WTC11 (cell line): ENCODE measurements at regions not wholly inside any gene's neighbourhood (a gene's known extent, or its start where the extent isn't known, plus 50 kb on each side); places are given as distances from the start of the nearest gene placed in this dataset.

ENCODE experiments used
- ATAC-seq: fragments of 200-7000 bp; cut with Tn5 transposase; 2 replicates; pipeline ENCODE4 v1.10.0; 2021; ENCODE audit warnings: mild to moderate bottlenecking, moderate library complexity
- CTCF ChIA-PET: fragments of 300-600 bp; sonication (Branson Sonifier 250); formaldehyde crosslinking; loops from one replicate; lab custom pipeline; 2021; ENCODE audit warnings: antibody characterized with exemption; lab: Charles Lee
- POLR2A ChIA-PET: fragments of 350-600 bp; sonication (Branson Sonifier 250); formaldehyde crosslinking; loops from one replicate; lab custom pipeline; 2021; ENCODE audit warnings: antibody characterized with exemption; lab: Charles Lee
- DNase-seq: peaks from one replicate; pipeline ENCODE4 v3.0.0; 2021; ENCODE audit warnings: low spot score
- H3K27ac Mint-ChIP-seq: 2 replicates; pipeline ENCODE4 v1.8.0; 2021; ENCODE audit warnings: mixed read lengths
- H3K27me3 Mint-ChIP-seq: 2 replicates; pipeline ENCODE4 v1.8.0; 2021; ENCODE audit warnings: low read depth, mild to moderate bottlenecking, moderate library complexity, mixed read lengths
- H3K36me3 Mint-ChIP-seq: 2 replicates; pipeline ENCODE4 v1.8.0; 2021; ENCODE audit warnings: mixed read lengths
- H3K4me1 Mint-ChIP-seq: 2 replicates; pipeline ENCODE4 v1.8.0; 2022; ENCODE audit warnings: mixed read lengths
- H3K4me3 Mint-ChIP-seq: 2 replicates; pipeline ENCODE4 v1.8.0; 2021; ENCODE audit warnings: mild to moderate bottlenecking, moderate library complexity, mixed read lengths
- H3K9me3 Mint-ChIP-seq: 2 replicates; pipeline ENCODE4 v1.8.0; 2021; ENCODE audit warnings: mixed read lengths
- CREB1 ChIP-seq: sonication (generic); formaldehyde crosslinking; IDR thresholded peaks from 2 replicates; pipeline ENCODE4 v1.8.0; 2023; ENCODE audit warnings: mild to moderate bottlenecking, missing genetic modification reagents
- ELF4 ChIP-seq: sonication (generic); formaldehyde crosslinking; IDR thresholded peaks from 2 replicates; pipeline ENCODE4 v1.8.1; 2022; ENCODE audit warnings: low read depth, mild to moderate bottlenecking, moderate library complexity, missing genetic modification reagents
- GRHL2 ChIP-seq: fragments of 250-450 bp; sonication (Bioruptor Pico); IDR thresholded peaks from 2 replicates; pipeline ENCODE4 v1.8.0; 2022; ENCODE audit warnings: mild to moderate bottlenecking, moderate library complexity; ENCODE audit not compliant: insufficient replicate concordance, severe bottlenecking
- GTF2I ChIP-seq: fragments of 250-450 bp; sonication (Bioruptor Pico); conservative IDR thresholded peaks from 2 replicates; pipeline ENCODE4 v1.4.0; 2021; ENCODE audit warnings: mild to moderate bottlenecking
- HMGA2 ChIP-seq: fragments of 250-450 bp; sonication (Bioruptor Pico); IDR thresholded peaks from 2 replicates; pipeline ENCODE4 v1.4.0; 2021; ENCODE audit warnings: mild to moderate bottlenecking, moderate library complexity
- IRF2 ChIP-seq: sonication (generic); formaldehyde crosslinking; IDR thresholded peaks from 2 replicates; pipeline ENCODE4 v1.8.0; 2022; ENCODE audit warnings: low read depth, missing genetic modification reagents, borderline replicate concordance
- JUN ChIP-seq: sonication (generic); formaldehyde crosslinking; IDR thresholded peaks from 2 replicates; pipeline ENCODE4 v1.8.0; 2023; ENCODE audit warnings: mild to moderate bottlenecking, missing genetic modification reagents
- MXD4 ChIP-seq: fragments of 250-450 bp; sonication (Bioruptor Pico); IDR thresholded peaks from 2 replicates; pipeline ENCODE4 v1.8.0; 2021; ENCODE audit warnings: mild to moderate bottlenecking, moderate library complexity, borderline replicate concordance
- NFATC4 ChIP-seq: fragments of 250-450 bp; sonication (Bioruptor Pico); IDR thresholded peaks from 2 replicates; pipeline ENCODE4 v1.9.0; 2021; ENCODE audit warnings: mild to moderate bottlenecking
- NFE2L1 ChIP-seq: sonication (generic); formaldehyde crosslinking; IDR thresholded peaks from 2 replicates; pipeline ENCODE4 v1.8.1; 2023; ENCODE audit warnings: missing genetic modification reagents
- NR1H2 ChIP-seq: sonication (generic); formaldehyde crosslinking; IDR thresholded peaks from 2 replicates; pipeline ENCODE4 v1.9.0; 2021; ENCODE audit warnings: mild to moderate bottlenecking, moderate library complexity, missing genetic modification reagents
- NR3C1 ChIP-seq: sonication (generic); formaldehyde crosslinking; conservative IDR thresholded peaks from 2 replicates; pipeline ENCODE4 v1.8.1; 2023; ENCODE audit warnings: low read depth, mild to moderate bottlenecking, missing genetic modification reagents
- OVOL2 ChIP-seq: fragments of 250-450 bp; sonication (Bioruptor Pico); IDR thresholded peaks from 2 replicates; pipeline ENCODE4 v1.9.0; 2021; ENCODE audit warnings: mild to moderate bottlenecking, borderline replicate concordance
- SMAD3 ChIP-seq: sonication (generic); formaldehyde crosslinking; IDR thresholded peaks from 2 replicates; pipeline ENCODE4 v1.8.0; 2022; ENCODE audit warnings: missing genetic modification reagents, mild to moderate bottlenecking, borderline replicate concordance
- SOX15 ChIP-seq: fragments of 250-450 bp; sonication (Bioruptor Pico); IDR thresholded peaks from 2 replicates; pipeline ENCODE4 v1.9.0; 2021; ENCODE audit warnings: mild to moderate bottlenecking
- SP1 ChIP-seq: sonication (generic); formaldehyde crosslinking; conservative IDR thresholded peaks from 2 replicates; pipeline ENCODE4 v1.8.1; 2022; ENCODE audit warnings: missing genetic modification reagents
- TCF7 ChIP-seq: sonication (generic); formaldehyde crosslinking; IDR thresholded peaks from 2 replicates; pipeline ENCODE4 v1.8.0; 2022; ENCODE audit warnings: mild to moderate bottlenecking, low read depth, missing genetic modification reagents, moderate library complexity
- ZNF121 ChIP-seq: sonication (generic); formaldehyde crosslinking; IDR thresholded peaks from 2 replicates; pipeline ENCODE4 v1.8.0; 2023; ENCODE audit warnings: missing genetic modification reagents
- ZNF138 ChIP-seq: sonication (generic); formaldehyde crosslinking; conservative IDR thresholded peaks from 2 replicates; pipeline ENCODE4 v1.8.1; 2022; ENCODE audit warnings: mild to moderate bottlenecking, moderate library complexity, missing genetic modification reagents
- ZNF317 ChIP-seq: sonication (generic); formaldehyde crosslinking; IDR thresholded peaks from 2 replicates; pipeline ENCODE4 v1.8.1; 2023; ENCODE audit warnings: low read depth, mild to moderate bottlenecking, moderate library complexity, missing genetic modification reagents, borderline replicate concordance
- TF ChIP-seq, protein P1 (sequence below): sonication (generic); formaldehyde crosslinking; IDR thresholded peaks from 2 replicates; pipeline ENCODE4 v1.8.0; 2022; ENCODE audit warnings: mild to moderate bottlenecking, missing genetic modification reagents
- TF ChIP-seq, protein P2 (sequence below): fragments of 250-450 bp; sonication (Bioruptor Pico); IDR thresholded peaks from 2 replicates; pipeline ENCODE4 v1.9.0; 2021; ENCODE audit warnings: mild to moderate bottlenecking
- TF ChIP-seq, protein P3 (sequence below): sonication (generic); formaldehyde crosslinking; IDR thresholded peaks from 2 replicates; pipeline ENCODE4 v1.8.0; 2023; ENCODE audit warnings: mild to moderate bottlenecking, missing genetic modification reagents
- TF ChIP-seq, protein P4 (sequence below): fragments of 250-450 bp; sonication (Bioruptor Pico); IDR thresholded peaks from 2 replicates; pipeline ENCODE4 v1.9.0; 2021; ENCODE audit warnings: mild to moderate bottlenecking
- TF ChIP-seq, protein P5 (sequence below): fragments of 250-450 bp; sonication (Bioruptor Pico); IDR thresholded peaks from 2 replicates; pipeline ENCODE4 v1.9.0; 2021; ENCODE audit warnings: moderate library complexity, mild to moderate bottlenecking, inconsistent platforms, borderline replicate concordance

DNA sequence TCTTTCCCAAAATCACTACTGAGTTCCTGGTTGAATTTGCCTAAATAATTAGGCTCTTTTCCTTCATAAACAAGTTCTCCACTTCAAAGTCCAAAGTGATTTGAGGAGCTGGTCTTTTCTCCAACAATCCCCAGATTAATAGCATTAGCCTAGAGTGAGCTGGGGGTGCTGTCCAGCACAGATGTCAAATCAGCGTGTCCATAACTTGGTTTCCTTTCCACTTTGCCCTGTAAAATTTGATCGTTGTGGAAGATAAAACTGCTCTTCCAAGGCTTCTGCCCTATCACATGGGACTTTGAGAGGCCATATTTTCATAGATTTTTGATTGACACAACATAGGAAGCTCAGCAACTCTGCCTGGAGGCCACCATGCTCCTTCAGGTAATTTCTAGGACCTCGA, 134.7 kb upstream of the RORB start:
- H3K4me1 Mint-ChIP-seq, result no peaks in the 10 kb centered on the region
- H3K9me3 Mint-ChIP-seq, result peaks cover 9% of the 10 kb centered on the region
- peaks cover 5% of the 10 kb centered on the region for H3K36me3 Mint-ChIP-seq
- TF ChIP-seq, protein P1, sequence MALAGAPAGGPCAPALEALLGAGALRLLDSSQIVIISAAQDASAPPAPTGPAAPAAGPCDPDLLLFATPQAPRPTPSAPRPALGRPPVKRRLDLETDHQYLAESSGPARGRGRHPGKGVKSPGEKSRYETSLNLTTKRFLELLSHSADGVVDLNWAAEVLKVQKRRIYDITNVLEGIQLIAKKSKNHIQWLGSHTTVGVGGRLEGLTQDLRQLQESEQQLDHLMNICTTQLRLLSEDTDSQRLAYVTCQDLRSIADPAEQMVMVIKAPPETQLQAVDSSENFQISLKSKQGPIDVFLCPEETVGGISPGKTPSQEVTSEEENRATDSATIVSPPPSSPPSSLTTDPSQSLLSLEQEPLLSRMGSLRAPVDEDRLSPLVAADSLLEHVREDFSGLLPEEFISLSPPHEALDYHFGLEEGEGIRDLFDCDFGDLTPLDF (CRISPR knock-in tag), result no peak
- TF ChIP-seq ELF4 (CRISPR knock-in tag) (no peak), ZNF317 (CRISPR knock-in tag) (no peak), NFE2L1 (CRISPR knock-in tag) (no peak), TCF7 (no peak), NFATC4 (no peak), SP1 (CRISPR knock-in tag) (no peak), HMGA2 (CRISPR knock-in tag) (no peak), GTF2I (no peak), MXD4 (CRISPR knock-in tag) (no peak), IRF2 (no peak)
- TF ChIP-seq, protein P2, sequence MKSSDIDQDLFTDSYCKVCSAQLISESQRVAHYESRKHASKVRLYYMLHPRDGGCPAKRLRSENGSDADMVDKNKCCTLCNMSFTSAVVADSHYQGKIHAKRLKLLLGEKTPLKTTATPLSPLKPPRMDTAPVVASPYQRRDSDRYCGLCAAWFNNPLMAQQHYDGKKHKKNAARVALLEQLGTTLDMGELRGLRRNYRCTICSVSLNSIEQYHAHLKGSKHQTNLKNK (CRISPR knock-in tag), result no peak
- ATAC-seq (no peak), DNase-seq (no peak)
- H3K27ac Mint-ChIP-seq, result no peak overlapping the region
- ChIA-PET CTCF (no interaction called here), POLR2A (no interaction called here)
- peaks cover 4% of the 10 kb centered on the region; the same call in 1 of the 2 replicates for H3K27me3 Mint-ChIP-seq
- H3K4me3 Mint-ChIP-seq, result no peak overlapping the region

DNA sequence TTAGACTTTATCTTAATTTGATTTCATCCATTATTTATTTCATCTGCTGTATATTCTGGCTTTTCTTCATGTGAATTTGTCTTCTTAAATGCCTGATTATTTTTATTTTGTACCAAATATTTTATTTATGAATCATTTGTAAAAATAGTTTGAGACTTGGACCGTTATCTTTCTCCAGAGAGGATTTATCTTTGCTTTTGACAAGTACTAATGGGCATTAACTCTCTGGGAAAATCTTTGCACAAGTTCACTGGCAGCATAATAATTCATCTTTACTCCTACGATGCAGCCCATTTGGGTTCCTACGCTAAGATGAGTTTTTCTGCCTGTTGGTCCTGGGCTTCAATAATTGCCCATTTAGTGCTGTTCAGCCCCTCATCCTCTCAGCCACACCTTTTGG, 131.0 kb upstream of the RORB start:
- H3K9me3 Mint-ChIP-seq, result peaks cover 9% of the 10 kb centered on the region
- TF ChIP-seq CREB1 (CRISPR knock-in tag) (no peak), NR3C1 (CRISPR knock-in tag) (no peak), ZNF138 (no peak), JUN (no peak), SOX15 (CRISPR knock-in tag) (no peak), OVOL2 (CRISPR knock-in tag) (no peak), HMGA2 (CRISPR knock-in tag) (no peak), SMAD3 (CRISPR knock-in tag) (no peak), GRHL2 (CRISPR knock-in tag) (no peak), NFATC4 (no peak), ZNF121 (no peak), NR1H2 (CRISPR knock-in tag) (no peak)
- TF ChIP-seq, protein P3, sequence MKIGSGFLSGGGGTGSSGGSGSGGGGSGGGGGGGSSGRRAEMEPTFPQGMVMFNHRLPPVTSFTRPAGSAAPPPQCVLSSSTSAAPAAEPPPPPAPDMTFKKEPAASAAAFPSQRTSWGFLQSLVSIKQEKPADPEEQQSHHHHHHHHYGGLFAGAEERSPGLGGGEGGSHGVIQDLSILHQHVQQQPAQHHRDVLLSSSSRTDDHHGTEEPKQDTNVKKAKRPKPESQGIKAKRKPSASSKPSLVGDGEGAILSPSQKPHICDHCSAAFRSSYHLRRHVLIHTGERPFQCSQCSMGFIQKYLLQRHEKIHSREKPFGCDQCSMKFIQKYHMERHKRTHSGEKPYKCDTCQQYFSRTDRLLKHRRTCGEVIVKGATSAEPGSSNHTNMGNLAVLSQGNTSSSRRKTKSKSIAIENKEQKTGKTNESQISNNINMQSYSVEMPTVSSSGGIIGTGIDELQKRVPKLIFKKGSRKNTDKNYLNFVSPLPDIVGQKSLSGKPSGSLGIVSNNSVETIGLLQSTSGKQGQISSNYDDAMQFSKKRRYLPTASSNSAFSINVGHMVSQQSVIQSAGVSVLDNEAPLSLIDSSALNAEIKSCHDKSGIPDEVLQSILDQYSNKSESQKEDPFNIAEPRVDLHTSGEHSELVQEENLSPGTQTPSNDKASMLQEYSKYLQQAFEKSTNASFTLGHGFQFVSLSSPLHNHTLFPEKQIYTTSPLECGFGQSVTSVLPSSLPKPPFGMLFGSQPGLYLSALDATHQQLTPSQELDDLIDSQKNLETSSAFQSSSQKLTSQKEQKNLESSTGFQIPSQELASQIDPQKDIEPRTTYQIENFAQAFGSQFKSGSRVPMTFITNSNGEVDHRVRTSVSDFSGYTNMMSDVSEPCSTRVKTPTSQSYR (CRISPR knock-in tag), result no peak
- TF ChIP-seq, protein P4, sequence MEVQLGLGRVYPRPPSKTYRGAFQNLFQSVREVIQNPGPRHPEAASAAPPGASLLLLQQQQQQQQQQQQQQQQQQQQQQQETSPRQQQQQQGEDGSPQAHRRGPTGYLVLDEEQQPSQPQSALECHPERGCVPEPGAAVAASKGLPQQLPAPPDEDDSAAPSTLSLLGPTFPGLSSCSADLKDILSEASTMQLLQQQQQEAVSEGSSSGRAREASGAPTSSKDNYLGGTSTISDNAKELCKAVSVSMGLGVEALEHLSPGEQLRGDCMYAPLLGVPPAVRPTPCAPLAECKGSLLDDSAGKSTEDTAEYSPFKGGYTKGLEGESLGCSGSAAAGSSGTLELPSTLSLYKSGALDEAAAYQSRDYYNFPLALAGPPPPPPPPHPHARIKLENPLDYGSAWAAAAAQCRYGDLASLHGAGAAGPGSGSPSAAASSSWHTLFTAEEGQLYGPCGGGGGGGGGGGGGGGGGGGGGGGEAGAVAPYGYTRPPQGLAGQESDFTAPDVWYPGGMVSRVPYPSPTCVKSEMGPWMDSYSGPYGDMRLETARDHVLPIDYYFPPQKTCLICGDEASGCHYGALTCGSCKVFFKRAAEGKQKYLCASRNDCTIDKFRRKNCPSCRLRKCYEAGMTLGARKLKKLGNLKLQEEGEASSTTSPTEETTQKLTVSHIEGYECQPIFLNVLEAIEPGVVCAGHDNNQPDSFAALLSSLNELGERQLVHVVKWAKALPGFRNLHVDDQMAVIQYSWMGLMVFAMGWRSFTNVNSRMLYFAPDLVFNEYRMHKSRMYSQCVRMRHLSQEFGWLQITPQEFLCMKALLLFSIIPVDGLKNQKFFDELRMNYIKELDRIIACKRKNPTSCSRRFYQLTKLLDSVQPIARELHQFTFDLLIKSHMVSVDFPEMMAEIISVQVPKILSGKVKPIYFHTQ (CRISPR knock-in tag), result no peak
- TF ChIP-seq, protein P5, sequence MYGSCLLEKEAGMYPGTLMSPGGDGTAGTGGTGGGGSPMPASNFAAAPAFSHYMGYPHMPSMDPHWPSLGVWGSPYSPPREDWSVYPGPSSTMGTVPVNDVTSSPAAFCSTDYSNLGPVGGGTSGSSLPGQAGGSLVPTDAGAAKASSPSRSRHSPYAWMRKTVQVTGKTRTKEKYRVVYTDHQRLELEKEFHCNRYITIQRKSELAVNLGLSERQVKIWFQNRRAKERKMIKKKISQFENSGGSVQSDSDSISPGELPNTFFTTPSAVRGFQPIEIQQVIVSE (CRISPR knock-in tag), result no peak
- peaks cover 4% of the 10 kb centered on the region; the same call in 1 of the 2 replicates for H3K27me3 Mint-ChIP-seq
- DNase-seq, result no peak
- peaks cover 5% of the 10 kb centered on the region for H3K36me3 Mint-ChIP-seq
- POLR2A ChIA-PET, result no interaction called here
- H3K4me1 Mint-ChIP-seq, result no peaks in the 10 kb centered on the region
- CTCF ChIA-PET, result no interaction called here
- no peak overlapping the region for H3K4me3 Mint-ChIP-seq
- no peak for ATAC-seq
- H3K27ac Mint-ChIP-seq, result no peak overlapping the region
